GM10266 (cell line): ENCODE measurements at regions not wholly inside any gene's neighbourhood (a gene's known extent, or its start where the extent isn't known, plus 50 kb on each side); places are given as distances from the start of the nearest gene placed in this dataset.

Source experiments
- DNase-seq: peaks from one replicate; pipeline ENCODE4 v3.0.0; 2012; ENCODE audit errors: extremely low spot score
- TF ChIP-seq, protein P1 (sequence below): IDR thresholded peaks from 2 replicates; pipeline ENCODE4 v1.5.1; 2012; ENCODE audit warnings: mild to moderate bottlenecking, low read depth; ENCODE audit not compliant: control insufficient read depth, insufficient read depth; ENCODE audit errors: missing control alignments

DNA sequence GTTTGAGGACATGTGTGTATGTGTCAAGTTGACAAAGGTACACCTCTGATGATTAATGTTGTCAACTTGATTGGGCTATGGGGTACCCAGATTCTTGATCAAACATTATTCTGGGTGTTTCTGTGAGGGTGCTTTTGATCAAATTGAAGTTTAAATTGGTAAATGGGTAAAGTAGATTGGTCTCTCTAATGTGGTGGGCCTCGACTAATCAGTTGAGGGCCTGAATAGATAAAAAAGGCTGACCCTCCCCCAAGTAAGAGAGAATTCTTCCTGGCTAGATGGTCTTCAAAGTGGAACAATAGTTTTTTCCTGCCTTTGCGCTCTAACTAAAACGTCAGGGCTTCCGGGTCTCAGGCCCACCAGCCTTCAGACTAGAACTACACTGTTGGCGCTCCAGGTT, 309.9 kb upstream of the MGMT start:
- no peak for DNase-seq
- TF ChIP-seq, protein P1, sequence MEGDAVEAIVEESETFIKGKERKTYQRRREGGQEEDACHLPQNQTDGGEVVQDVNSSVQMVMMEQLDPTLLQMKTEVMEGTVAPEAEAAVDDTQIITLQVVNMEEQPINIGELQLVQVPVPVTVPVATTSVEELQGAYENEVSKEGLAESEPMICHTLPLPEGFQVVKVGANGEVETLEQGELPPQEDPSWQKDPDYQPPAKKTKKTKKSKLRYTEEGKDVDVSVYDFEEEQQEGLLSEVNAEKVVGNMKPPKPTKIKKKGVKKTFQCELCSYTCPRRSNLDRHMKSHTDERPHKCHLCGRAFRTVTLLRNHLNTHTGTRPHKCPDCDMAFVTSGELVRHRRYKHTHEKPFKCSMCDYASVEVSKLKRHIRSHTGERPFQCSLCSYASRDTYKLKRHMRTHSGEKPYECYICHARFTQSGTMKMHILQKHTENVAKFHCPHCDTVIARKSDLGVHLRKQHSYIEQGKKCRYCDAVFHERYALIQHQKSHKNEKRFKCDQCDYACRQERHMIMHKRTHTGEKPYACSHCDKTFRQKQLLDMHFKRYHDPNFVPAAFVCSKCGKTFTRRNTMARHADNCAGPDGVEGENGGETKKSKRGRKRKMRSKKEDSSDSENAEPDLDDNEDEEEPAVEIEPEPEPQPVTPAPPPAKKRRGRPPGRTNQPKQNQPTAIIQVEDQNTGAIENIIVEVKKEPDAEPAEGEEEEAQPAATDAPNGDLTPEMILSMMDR: no peak

DNA sequence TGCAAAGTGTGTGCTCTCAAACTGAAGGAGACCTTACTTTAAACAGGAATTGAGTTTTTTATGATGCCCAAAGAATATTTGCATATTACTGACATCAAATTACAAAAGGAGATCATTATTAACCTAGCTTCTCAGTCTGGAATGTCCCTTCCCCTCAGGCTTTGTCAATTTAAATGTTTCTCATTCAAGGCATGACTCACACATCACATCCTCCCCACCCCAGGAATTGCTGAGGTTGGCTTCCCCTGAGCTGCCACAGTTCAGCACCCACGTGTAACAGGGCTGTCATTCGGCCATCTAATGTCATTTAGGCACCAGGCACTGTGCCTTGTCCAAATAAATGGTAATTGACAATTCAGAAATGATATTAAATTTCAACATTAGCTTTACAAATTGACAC, 305.9 kb upstream of the MGMT start:
- DNase-seq: no peak
- TF ChIP-seq, protein P1: no peak

DNA sequence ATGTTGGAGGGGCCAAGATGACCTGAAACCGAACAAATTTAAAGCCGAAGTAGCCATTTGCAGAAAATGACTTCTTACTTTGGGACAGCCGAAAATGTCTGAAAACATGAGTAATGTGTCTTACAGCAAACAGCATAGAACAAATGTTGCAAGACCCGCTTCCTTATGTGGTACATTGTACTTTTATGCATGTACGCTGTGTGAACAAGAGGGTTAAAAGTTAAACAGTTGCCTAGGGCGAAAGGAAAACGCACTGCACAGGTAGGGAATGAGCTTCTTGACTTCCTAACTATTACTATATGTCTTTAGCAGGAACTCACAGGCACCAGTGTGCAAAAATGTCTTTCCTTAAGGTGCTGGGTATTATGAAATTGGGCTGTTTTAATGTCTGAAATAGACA, 303.5 kb upstream of the MGMT start:
- DNase-seq: no peak
- TF ChIP-seq, protein P1: no peak

DNA sequence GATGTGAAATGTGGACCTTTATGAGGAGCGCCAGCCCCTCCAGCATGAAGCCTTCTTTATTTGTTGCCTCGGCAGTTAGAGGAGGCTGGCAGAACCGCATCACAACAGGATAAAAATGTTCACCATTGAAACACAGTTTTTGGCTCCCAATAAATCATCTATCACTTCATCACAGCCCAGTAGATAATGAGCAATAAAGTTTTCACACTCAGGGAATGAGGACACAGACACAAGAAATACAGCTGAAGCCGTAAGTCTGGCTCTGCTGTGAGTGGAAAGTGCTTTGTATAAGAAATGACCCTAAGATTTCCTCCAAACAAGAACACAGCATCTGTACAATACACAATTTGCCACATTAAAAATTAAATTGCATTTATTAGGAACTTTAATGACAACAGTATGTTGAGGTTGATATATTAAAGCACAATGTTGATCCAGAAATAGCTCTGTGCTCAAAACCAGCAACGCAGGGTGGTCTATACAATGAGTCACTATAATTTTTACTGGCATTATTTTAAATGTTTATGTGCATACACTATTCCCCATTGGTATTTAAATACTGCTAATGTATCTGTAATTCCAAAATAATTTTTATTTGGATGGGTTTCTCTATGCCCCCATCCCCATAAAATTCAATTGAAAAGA, 301.8 kb upstream of the MGMT start:
- DNase-seq: no peak
- TF ChIP-seq, protein P1: no peak

DNA sequence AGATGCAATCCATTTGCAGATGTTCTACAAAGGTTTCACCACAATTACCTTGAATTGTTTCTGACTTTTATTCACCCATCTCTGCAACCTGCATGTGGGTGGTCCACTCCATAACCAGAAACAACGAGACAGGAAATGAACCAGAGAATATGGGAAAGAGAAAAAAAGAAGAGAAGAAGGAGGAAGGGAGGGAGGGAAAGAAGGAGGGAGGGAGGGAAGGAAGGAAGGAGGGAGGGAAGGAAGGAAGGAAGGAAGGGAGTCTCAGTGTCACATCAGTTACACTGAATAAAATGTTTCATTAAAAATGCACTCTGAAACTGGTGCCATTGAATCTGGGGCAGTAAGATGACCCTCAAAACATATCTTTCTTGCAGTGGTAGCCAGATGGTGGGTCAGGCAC, 301.3 kb upstream of the MGMT start:
- no peak for DNase-seq
- TF ChIP-seq, protein P1: no peak

DNA sequence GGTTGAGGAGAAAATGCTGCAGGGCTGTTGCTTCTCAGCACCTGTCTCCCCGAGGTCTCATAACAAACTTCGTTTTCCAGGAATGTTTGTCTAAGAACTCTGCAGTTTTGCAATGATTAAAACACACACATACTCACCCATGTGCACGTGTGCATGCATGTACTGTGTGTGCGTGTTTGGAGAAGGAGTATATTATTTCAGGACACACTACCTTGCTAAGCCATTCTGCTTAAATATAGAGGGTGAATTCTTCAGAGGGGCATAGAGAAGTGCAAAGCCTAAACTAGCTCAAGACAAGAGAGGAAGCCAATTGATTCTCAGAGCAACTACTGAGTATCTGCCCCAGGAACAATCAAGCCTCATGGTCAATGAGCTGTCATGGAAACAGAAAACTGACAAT, 298.4 kb upstream of the MGMT start:
- TF ChIP-seq, protein P1: no peak
- DNase-seq: no peak

DNA sequence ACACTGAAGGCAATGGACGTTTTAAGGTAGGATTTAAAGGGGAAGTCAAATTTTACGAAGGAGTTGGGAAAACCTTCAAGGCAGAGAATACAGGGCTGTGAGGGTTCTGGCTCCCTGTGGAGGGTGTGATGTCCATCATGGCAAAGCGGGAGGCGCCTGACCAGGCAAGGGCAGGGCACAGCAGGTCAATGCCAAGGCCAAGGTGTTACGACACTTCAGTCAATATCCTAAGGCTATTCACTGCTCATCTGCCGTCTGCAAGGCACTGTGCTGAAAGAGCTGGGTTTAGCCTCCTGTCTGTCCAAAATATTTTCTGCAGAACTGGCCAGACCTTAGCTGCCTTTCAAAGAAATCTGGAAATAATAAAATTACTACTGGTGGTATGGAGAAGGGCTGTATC, 297.9 kb upstream of the MGMT start:
- no peak for DNase-seq
- TF ChIP-seq, protein P1: no peak
